GM23338 (cell line): ENCODE measurements at regions not wholly inside any gene's neighbourhood (a gene's known extent, or its start where the extent isn't known, plus 50 kb on each side); places are given as distances from the start of the nearest gene placed in this dataset.

Experiments used
- ATAC-seq: fragments of 200-7000 bp; cut with Tn5 transposase; 3 replicates; pipeline ENCODE4 v1.9.1; 2020
- DNase-seq: peaks from one replicate; pipeline ENCODE4 v3.0.0-alpha.2; 2015; ENCODE audit warnings: low spot score
- H2AFZ ChIP-seq: fragments of 200-600 bp; sonication (generic); 2 replicates; pipeline ENCODE4 v1.8.0; 2016; ENCODE audit warnings: antibody characterized with exemption, mild to moderate bottlenecking, moderate library complexity
- H3F3A ChIP-seq: fragments of 200-600 bp; sonication (generic); replicated peaks from 2 replicates; pipeline ENCODE4 v1.8.0; 2017; ENCODE audit warnings: antibody characterized with exemption, mixed run types, low read depth
- H3K27ac ChIP-seq: fragments of 200-600 bp; sonication (generic); 2 replicates; pipeline ENCODE4 v1.6.1; 2016; ENCODE audit warnings: low read depth
- H3K27me3 ChIP-seq: fragments of 200-600 bp; sonication (generic); 2 replicates; pipeline ENCODE4 v1.8.0; 2016; ENCODE audit warnings: mild to moderate bottlenecking, mixed run types, moderate library complexity; ENCODE audit not compliant: insufficient read depth
- H3K36me3 ChIP-seq: fragments of 200-600 bp; sonication (generic); 2 replicates; pipeline ENCODE4 v1.8.0; 2016; ENCODE audit warnings: mild to moderate bottlenecking; ENCODE audit not compliant: insufficient read depth
- H3K4me1 ChIP-seq: fragments of 200-600 bp; sonication (generic); 2 replicates; pipeline ENCODE4 v1.8.0; 2016; ENCODE audit warnings: mild to moderate bottlenecking, moderate library complexity; ENCODE audit not compliant: insufficient read depth
- H3K4me2 ChIP-seq: fragments of 200-600 bp; sonication (generic); 2 replicates; pipeline ENCODE4 v1.7.1; 2017; ENCODE audit warnings: mixed run types
- H3K4me3 ChIP-seq: fragments of 200-600 bp; sonication (generic); 2 replicates; pipeline ENCODE4 v1.6.1; 2016; ENCODE audit warnings: mixed run types
- H3K79me2 ChIP-seq: fragments of 200-600 bp; sonication (generic); replicated peaks from 2 replicates; pipeline ENCODE4 v1.8.0; 2017; ENCODE audit warnings: mild to moderate bottlenecking; ENCODE audit not compliant: insufficient read depth
- H3K9me2 ChIP-seq: fragments of 200-600 bp; sonication (generic); 2 replicates; pipeline ENCODE4 v1.8.0; 2017; ENCODE audit not compliant: insufficient read depth
- H4K20me1 ChIP-seq: fragments of 200-600 bp; sonication (generic); replicated peaks from 2 replicates; pipeline ENCODE4 v1.8.0; 2017; ENCODE audit warnings: mild to moderate bottlenecking; ENCODE audit not compliant: insufficient read depth
- H3K27ac Mint-ChIP-seq: 2 replicates; pipeline ENCODE4 v1.8.0; 2020; ENCODE audit warnings: inconsistent platforms, mild to moderate bottlenecking, moderate library complexity, mixed read lengths
- H3K27me3 Mint-ChIP-seq: 3 replicates; pipeline ENCODE4 v1.8.0; 2022; ENCODE audit warnings: low read depth, mild to moderate bottlenecking, moderate library complexity, mixed read lengths, inconsistent platforms; ENCODE audit not compliant: insufficient read depth, poor library complexity
- H3K36me3 Mint-ChIP-seq: 3 replicates; pipeline ENCODE4 v1.8.0; 2021; ENCODE audit warnings: low read depth, mild to moderate bottlenecking, inconsistent platforms, moderate library complexity, mixed read lengths
- H3K4me1 Mint-ChIP-seq: 3 replicates; pipeline ENCODE4 v1.8.0; 2020; ENCODE audit warnings: mild to moderate bottlenecking, inconsistent platforms, mixed read lengths
- H3K4me3 Mint-ChIP-seq: 3 replicates; pipeline ENCODE4 v1.8.0; 2021; ENCODE audit warnings: moderate library complexity, mild to moderate bottlenecking, inconsistent platforms, mixed read lengths
- H3K9me3 Mint-ChIP-seq: 3 replicates; pipeline ENCODE4 v1.8.0; 2020; ENCODE audit warnings: moderate library complexity, mild to moderate bottlenecking, inconsistent platforms, mixed read lengths
- CREB1 ChIP-seq: fragments of 250-450 bp; sonication (Bioruptor Pico); IDR thresholded peaks from 2 replicates; pipeline ENCODE4 v1.5.0; 2020; ENCODE audit warnings: low read depth, mild to moderate bottlenecking, moderate library complexity
- EZH2 ChIP-seq: fragments of 200-600 bp; sonication (generic); IDR thresholded peaks from one replicate; pipeline ENCODE4 v1.8.0; 2017; ENCODE audit warnings: antibody characterized with exemption, mild to moderate bottlenecking, low read depth; ENCODE audit not compliant: unreplicated experiment
- EZH2phosphoT487 ChIP-seq: fragments of 200-600 bp; sonication (generic); IDR thresholded peaks from one replicate; pipeline ENCODE4 v1.8.1; 2018; ENCODE audit warnings: antibody characterized with exemption; ENCODE audit not compliant: unreplicated experiment
- JUNB ChIP-seq: IDR thresholded peaks from one replicate; pipeline ENCODE4 v1.6.1; 2016; ENCODE audit warnings: antibody characterized with exemption; ENCODE audit not compliant: unreplicated experiment
- NANOG ChIP-seq: IDR thresholded peaks from 2 replicates; pipeline ENCODE4 v1.6.1; 2016; ENCODE audit warnings: antibody characterized with exemption, borderline replicate concordance
- POLR2AphosphoS5 ChIP-seq: IDR thresholded peaks from 2 replicates; pipeline ENCODE4 v1.6.1; 2016; ENCODE audit warnings: antibody characterized with exemption, low read depth
- STAT1 ChIP-seq: IDR thresholded peaks from one replicate; pipeline ENCODE4 v1.6.1; 2016; ENCODE audit warnings: antibody characterized with exemption; ENCODE audit not compliant: unreplicated experiment
- ZNF114 ChIP-seq: fragments of 250-450 bp; sonication (Bioruptor Pico); IDR thresholded peaks from 2 replicates; pipeline ENCODE4 v1.5.0; 2020; ENCODE audit warnings: mild to moderate bottlenecking, moderate library complexity
- ZNF331 ChIP-seq: fragments of 250-450 bp; sonication (Bioruptor Pico); IDR thresholded peaks from 2 replicates; pipeline ENCODE4 v1.5.0; 2020; ENCODE audit warnings: low read depth, mild to moderate bottlenecking, moderate library complexity
- TF ChIP-seq, protein P1 (sequence below): IDR thresholded peaks from one replicate; pipeline ENCODE4 v1.6.1; 2018; ENCODE audit warnings: antibody characterized with exemption; ENCODE audit not compliant: unreplicated experiment
- TF ChIP-seq, protein P2 (sequence below): fragments of 250-450 bp; sonication (Bioruptor Pico); IDR thresholded peaks from 2 replicates; pipeline ENCODE4 v1.5.0; 2020; ENCODE audit warnings: mild to moderate bottlenecking, moderate library complexity
- TF ChIP-seq, protein P3 (sequence below): IDR thresholded peaks from 2 replicates; pipeline ENCODE4 v1.6.1; 2016; ENCODE audit warnings: antibody characterized with exemption
- TF ChIP-seq, protein P4 (sequence below), 2 experiments: fragments of 200-600 bp in 1 of 2; sonication (generic) in 1 of 2; conservative IDR thresholded peaks; 2 replicates each; pipeline versions ENCODE4 v1.5.1 to v1.6.1; 2016 to 2017; ENCODE audit warnings: antibody characterized with exemption in 2 of 2, low read depth in 2 of 2, mild to moderate bottlenecking in 2 of 2, moderate library complexity in 1 of 2

DNA sequence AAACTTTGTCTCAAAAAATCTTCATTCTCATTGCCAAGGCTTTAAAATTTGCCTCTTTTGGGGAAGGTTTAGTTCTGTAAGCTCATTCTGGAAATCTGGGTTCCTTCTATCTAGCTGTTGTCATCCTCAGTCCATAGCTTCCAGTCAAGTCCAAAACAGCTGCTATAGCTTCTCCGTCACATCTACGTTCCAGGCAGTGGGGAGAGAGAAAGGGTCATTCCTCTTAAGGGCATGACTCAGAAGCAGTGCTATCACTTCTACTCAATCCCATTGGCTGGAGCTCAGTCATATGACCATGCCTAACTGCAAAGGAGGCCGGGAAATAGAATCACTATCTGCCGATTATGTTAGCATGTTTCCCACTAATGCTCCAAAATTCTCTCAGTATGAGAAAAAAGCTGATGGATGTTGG lies 141.4 kb upstream of the PTPN1 start:
- no peak overlapping the region for H3K4me3 ChIP-seq
- no peak overlapping the region for H3K4me2 ChIP-seq
- TF ChIP-seq, protein P1, sequence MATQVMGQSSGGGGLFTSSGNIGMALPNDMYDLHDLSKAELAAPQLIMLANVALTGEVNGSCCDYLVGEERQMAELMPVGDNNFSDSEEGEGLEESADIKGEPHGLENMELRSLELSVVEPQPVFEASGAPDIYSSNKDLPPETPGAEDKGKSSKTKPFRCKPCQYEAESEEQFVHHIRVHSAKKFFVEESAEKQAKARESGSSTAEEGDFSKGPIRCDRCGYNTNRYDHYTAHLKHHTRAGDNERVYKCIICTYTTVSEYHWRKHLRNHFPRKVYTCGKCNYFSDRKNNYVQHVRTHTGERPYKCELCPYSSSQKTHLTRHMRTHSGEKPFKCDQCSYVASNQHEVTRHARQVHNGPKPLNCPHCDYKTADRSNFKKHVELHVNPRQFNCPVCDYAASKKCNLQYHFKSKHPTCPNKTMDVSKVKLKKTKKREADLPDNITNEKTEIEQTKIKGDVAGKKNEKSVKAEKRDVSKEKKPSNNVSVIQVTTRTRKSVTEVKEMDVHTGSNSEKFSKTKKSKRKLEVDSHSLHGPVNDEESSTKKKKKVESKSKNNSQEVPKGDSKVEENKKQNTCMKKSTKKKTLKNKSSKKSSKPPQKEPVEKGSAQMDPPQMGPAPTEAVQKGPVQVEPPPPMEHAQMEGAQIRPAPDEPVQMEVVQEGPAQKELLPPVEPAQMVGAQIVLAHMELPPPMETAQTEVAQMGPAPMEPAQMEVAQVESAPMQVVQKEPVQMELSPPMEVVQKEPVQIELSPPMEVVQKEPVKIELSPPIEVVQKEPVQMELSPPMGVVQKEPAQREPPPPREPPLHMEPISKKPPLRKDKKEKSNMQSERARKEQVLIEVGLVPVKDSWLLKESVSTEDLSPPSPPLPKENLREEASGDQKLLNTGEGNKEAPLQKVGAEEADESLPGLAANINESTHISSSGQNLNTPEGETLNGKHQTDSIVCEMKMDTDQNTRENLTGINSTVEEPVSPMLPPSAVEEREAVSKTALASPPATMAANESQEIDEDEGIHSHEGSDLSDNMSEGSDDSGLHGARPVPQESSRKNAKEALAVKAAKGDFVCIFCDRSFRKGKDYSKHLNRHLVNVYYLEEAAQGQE, result no peak
- TF ChIP-seq NANOG, result no peak
- TF ChIP-seq JUNB, result no peak
- TF ChIP-seq ZNF331 (CRISPR knock-in tag), result no peak
- TF ChIP-seq STAT1, result no peak
- TF ChIP-seq, protein P2, sequence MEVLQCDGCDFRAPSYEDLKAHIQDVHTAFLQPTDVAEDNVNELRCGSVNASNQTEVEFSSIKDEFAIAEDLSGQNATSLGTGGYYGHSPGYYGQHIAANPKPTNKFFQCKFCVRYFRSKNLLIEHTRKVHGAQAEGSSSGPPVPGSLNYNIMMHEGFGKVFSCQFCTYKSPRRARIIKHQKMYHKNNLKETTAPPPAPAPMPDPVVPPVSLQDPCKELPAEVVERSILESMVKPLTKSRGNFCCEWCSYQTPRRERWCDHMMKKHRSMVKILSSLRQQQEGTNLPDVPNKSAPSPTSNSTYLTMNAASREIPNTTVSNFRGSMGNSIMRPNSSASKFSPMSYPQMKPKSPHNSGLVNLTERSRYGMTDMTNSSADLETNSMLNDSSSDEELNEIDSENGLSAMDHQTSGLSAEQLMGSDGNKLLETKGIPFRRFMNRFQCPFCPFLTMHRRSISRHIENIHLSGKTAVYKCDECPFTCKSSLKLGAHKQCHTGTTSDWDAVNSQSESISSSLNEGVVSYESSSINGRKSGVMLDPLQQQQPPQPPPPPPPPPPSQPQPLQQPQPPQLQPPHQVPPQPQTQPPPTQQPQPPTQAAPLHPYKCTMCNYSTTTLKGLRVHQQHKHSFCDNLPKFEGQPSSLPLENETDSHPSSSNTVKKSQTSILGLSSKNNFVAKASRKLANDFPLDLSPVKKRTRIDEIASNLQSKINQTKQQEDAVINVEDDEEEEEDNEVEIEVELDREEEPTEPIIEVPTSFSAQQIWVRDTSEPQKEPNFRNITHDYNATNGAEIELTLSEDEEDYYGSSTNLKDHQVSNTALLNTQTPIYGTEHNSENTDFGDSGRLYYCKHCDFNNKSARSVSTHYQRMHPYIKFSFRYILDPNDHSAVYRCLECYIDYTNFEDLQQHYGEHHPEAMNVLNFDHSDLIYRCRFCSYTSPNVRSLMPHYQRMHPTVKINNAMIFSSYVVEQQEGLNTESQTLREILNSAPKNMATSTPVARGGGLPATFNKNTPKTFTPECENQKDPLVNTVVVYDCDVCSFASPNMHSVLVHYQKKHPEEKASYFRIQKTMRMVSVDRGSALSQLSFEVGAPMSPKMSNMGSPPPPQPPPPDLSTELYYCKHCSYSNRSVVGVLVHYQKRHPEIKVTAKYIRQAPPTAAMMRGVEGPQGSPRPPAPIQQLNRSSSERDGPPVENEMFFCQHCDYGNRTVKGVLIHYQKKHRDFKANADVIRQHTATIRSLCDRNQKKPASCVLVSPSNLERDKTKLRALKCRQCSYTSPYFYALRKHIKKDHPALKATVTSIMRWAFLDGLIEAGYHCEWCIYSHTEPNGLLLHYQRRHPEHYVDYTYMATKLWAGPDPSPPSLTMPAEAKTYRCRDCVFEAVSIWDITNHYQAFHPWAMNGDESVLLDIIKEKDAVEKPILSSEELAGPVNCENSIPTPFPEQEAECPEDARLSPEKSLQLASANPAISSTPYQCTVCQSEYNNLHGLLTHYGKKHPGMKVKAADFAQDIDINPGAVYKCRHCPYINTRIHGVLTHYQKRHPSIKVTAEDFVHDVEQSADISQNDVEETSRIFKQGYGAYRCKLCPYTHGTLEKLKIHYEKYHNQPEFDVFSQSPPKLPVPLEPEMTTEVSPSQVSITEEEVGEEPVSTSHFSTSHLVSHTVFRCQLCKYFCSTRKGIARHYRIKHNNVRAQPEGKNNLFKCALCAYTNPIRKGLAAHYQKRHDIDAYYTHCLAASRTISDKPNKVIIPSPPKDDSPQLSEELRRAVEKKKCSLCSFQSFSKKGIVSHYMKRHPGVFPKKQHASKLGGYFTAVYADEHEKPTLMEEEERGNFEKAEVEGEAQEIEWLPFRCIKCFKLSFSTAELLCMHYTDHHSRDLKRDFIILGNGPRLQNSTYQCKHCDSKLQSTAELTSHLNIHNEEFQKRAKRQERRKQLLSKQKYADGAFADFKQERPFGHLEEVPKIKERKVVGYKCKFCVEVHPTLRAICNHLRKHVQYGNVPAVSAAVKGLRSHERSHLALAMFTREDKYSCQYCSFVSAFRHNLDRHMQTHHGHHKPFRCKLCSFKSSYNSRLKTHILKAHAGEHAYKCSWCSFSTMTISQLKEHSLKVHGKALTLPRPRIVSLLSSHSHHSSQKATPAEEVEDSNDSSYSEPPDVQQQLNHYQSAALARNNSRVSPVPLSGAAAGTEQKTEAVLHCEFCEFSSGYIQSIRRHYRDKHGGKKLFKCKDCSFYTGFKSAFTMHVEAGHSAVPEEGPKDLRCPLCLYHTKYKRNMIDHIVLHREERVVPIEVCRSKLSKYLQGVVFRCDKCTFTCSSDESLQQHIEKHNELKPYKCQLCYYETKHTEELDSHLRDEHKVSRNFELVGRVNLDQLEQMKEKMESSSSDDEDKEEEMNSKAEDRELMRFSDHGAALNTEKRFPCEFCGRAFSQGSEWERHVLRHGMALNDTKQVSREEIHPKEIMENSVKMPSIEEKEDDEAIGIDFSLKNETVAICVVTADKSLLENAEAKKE (CRISPR knock-in tag), result no peak
- TF ChIP-seq POLR2AphosphoS5, result no peak
- TF ChIP-seq EZH2phosphoT487, result no peak
- no peak for TF ChIP-seq CREB1 (CRISPR knock-in tag)
- TF ChIP-seq ZNF114 (CRISPR knock-in tag), result no peak
- TF ChIP-seq, protein P3, sequence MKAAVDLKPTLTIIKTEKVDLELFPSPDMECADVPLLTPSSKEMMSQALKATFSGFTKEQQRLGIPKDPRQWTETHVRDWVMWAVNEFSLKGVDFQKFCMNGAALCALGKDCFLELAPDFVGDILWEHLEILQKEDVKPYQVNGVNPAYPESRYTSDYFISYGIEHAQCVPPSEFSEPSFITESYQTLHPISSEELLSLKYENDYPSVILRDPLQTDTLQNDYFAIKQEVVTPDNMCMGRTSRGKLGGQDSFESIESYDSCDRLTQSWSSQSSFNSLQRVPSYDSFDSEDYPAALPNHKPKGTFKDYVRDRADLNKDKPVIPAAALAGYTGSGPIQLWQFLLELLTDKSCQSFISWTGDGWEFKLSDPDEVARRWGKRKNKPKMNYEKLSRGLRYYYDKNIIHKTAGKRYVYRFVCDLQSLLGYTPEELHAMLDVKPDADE, result no peak
- TF ChIP-seq, protein P4, sequence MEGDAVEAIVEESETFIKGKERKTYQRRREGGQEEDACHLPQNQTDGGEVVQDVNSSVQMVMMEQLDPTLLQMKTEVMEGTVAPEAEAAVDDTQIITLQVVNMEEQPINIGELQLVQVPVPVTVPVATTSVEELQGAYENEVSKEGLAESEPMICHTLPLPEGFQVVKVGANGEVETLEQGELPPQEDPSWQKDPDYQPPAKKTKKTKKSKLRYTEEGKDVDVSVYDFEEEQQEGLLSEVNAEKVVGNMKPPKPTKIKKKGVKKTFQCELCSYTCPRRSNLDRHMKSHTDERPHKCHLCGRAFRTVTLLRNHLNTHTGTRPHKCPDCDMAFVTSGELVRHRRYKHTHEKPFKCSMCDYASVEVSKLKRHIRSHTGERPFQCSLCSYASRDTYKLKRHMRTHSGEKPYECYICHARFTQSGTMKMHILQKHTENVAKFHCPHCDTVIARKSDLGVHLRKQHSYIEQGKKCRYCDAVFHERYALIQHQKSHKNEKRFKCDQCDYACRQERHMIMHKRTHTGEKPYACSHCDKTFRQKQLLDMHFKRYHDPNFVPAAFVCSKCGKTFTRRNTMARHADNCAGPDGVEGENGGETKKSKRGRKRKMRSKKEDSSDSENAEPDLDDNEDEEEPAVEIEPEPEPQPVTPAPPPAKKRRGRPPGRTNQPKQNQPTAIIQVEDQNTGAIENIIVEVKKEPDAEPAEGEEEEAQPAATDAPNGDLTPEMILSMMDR (conservative IDR thresholded peaks at IDR 0.05; ENCODE audit: low read depth in 2 of 2), result no peak
- TF ChIP-seq EZH2, result no peak
- ATAC-seq (no peak), DNase-seq (no peak)
- Mint-ChIP-seq H3K27me3 (peaks cover under 1% of the 10 kb centered on the region), H3K4me3 (no peak overlapping the region), H3K4me1 (no peaks in the 10 kb centered on the region), H3K9me3 (no peaks in the 10 kb centered on the region; the same call in 2 of the 3 replicates), H3K36me3 (no peaks in the 10 kb centered on the region), H3K27ac (no peak overlapping the region)
- no peak overlapping the region for H3K27ac ChIP-seq
- H2AFZ ChIP-seq, result no peak overlapping the region
- H3K9me2 ChIP-seq, result no peaks in the 10 kb centered on the region
- no peaks in the 10 kb centered on the region for H3K36me3 ChIP-seq
- H3K27me3 ChIP-seq, result no peaks in the 10 kb centered on the region
- H3K4me1 ChIP-seq, result no peaks in the 10 kb centered on the region
- no peaks in the 10 kb centered on the region for H3K79me2 ChIP-seq
- H3F3A ChIP-seq, result no peaks in the 10 kb centered on the region
- no peaks in the 10 kb centered on the region for H4K20me1 ChIP-seq
